ENCODE measurements at regions not wholly inside any gene's neighbourhood (a gene's known extent, or its start where the extent isn't known, plus 50 kb on each side); places are given as distances from the start of the nearest gene placed in this dataset.
"Not testable (repeated sequence)": the region's sequence is repeated elsewhere in the genome, so short reads cannot be mapped to it uniquely, and the experiment has no call there.

- H4K20me1 ChIP-seq (ENCODE audit: control insufficient read depth, insufficient read depth, low read length, poor library complexity, severe bottlenecking), result no peaks in the 10 kb centered on the region
- DNase-seq (no peak), ATAC-seq (ENCODE audit: low read depth) (no peak)
- Mint-ChIP-seq H3K27ac (no peak overlapping the region), H3K4me3 (no peak overlapping the region), H3K4me1 (no peaks in the 10 kb centered on the region), H3K27me3 (peaks cover 3% of the 10 kb centered on the region), H3K9me3 (ENCODE audit: insufficient read depth) (no peaks in the 10 kb centered on the region)
- WGBS (ENCODE audit: insufficient coverage), result no CpG with 5 or more reads among the region's 1 CpG
- no peaks in the 10 kb centered on the region for H3K4me1 ChIP-seq (ENCODE audit: control insufficient read depth in 2 of 2, insufficient read depth in 2 of 2, low read length in 2 of 2)
- H3K27me3 ChIP-seq (replicated peaks in 1 of 4; ENCODE audit: control extremely low read depth in 1 of 4, control insufficient read depth in 3 of 4, insufficient read depth in 4 of 4, low read length in 3 of 4), result no peaks in the 10 kb centered on the region
- H3K4me3 ChIP-seq (ENCODE audit: control extremely low read depth in 1 of 5, extremely low read depth in 1 of 5, insufficient read depth in 1 of 5, low read depth in 2 of 5, low read length in 4 of 5), result no peak overlapping the region
- no peak overlapping the region for H3K4me2 ChIP-seq (replicated peaks; ENCODE audit: low read depth, low read length, poor library complexity, severe bottlenecking)
- H3K79me2 ChIP-seq (ENCODE audit: control insufficient read depth, insufficient read depth, low read length), result no peaks in the 10 kb centered on the region
- no peak overlapping the region for H2AFZ ChIP-seq (ENCODE audit: insufficient read depth, low read depth, low read length, poor library complexity, severe bottlenecking)
- H3K9me3 ChIP-seq (ENCODE audit: control extremely low read depth in 1 of 3, control insufficient read depth in 2 of 3, insufficient read depth in 1 of 3, low read length in 2 of 3), result no peaks in the 10 kb centered on the region
- intact Hi-C loops (cut with micrococcal nuclease), result no loop called here
- CTCF ChIA-PET, result no interaction called here
- H3K36me3 ChIP-seq (replicated peaks in 1 of 2; ENCODE audit: control extremely low read depth in 1 of 2, control insufficient read depth in 1 of 2, extremely low read depth in 1 of 2, insufficient read depth in 2 of 2, low read length in 1 of 2), result no peaks in the 10 kb centered on the region
- POLR2A ChIA-PET, result no interaction called here
- H3K27ac ChIP-seq (ENCODE audit: low read length in 2 of 2), result no peak overlapping the region
- no peak overlapping the region for H3K9ac ChIP-seq (ENCODE audit: low read length)
- TF ChIP-seq, protein P1, sequence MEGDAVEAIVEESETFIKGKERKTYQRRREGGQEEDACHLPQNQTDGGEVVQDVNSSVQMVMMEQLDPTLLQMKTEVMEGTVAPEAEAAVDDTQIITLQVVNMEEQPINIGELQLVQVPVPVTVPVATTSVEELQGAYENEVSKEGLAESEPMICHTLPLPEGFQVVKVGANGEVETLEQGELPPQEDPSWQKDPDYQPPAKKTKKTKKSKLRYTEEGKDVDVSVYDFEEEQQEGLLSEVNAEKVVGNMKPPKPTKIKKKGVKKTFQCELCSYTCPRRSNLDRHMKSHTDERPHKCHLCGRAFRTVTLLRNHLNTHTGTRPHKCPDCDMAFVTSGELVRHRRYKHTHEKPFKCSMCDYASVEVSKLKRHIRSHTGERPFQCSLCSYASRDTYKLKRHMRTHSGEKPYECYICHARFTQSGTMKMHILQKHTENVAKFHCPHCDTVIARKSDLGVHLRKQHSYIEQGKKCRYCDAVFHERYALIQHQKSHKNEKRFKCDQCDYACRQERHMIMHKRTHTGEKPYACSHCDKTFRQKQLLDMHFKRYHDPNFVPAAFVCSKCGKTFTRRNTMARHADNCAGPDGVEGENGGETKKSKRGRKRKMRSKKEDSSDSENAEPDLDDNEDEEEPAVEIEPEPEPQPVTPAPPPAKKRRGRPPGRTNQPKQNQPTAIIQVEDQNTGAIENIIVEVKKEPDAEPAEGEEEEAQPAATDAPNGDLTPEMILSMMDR (IDR thresholded peaks at IDR 0.05), result no peak
- TF ChIP-seq EZH2 (IDR thresholded peaks at IDR 0.05; ENCODE audit: borderline replicate concordance, insufficient read depth, low read depth, low read length, poor library complexity, severe bottlenecking), result no peak
These were observed 1314.5 kb downstream of the XPNPEP1 start for GRCh38 chr10:108608860-108609259.

- TF ChIP-seq, protein P1 (IDR thresholded peaks at IDR 0.05), result no peak
- TF ChIP-seq EZH2 (IDR thresholded peaks at IDR 0.05; ENCODE audit: borderline replicate concordance, insufficient read depth, low read depth, low read length, poor library complexity, severe bottlenecking), result no peak
- Histone ChIP-seq H2AFZ (ENCODE audit: insufficient read depth, low read depth, low read length, poor library complexity, severe bottlenecking) (no peak overlapping the region), H3K9ac (ENCODE audit: low read length) (no peak overlapping the region), H4K20me1 (ENCODE audit: control insufficient read depth, insufficient read depth, low read length, poor library complexity, severe bottlenecking) (no peaks in the 10 kb centered on the region), H3K4me1 (ENCODE audit: control insufficient read depth in 2 of 2, insufficient read depth in 2 of 2, low read length in 2 of 2) (no peaks in the 10 kb centered on the region), H3K79me2 (ENCODE audit: control insufficient read depth, insufficient read depth, low read length) (no peaks in the 10 kb centered on the region), H3K27me3 (replicated peaks in 1 of 4; ENCODE audit: control extremely low read depth in 1 of 4, control insufficient read depth in 3 of 4, insufficient read depth in 4 of 4, low read length in 3 of 4) (no peaks in the 10 kb centered on the region), H3K9me3 (ENCODE audit: control extremely low read depth in 1 of 3, control insufficient read depth in 2 of 3, insufficient read depth in 1 of 3, low read length in 2 of 3) (no peaks in the 10 kb centered on the region), H3K36me3 (replicated peaks in 1 of 2; ENCODE audit: control extremely low read depth in 1 of 2, control insufficient read depth in 1 of 2, extremely low read depth in 1 of 2, insufficient read depth in 2 of 2, low read length in 1 of 2) (no peaks in the 10 kb centered on the region), H3K4me3 (ENCODE audit: control extremely low read depth in 1 of 5, extremely low read depth in 1 of 5, insufficient read depth in 1 of 5, low read depth in 2 of 5, low read length in 4 of 5) (no peak overlapping the region), H3K27ac (ENCODE audit: low read length in 2 of 2) (no peak overlapping the region), H3K4me2 (replicated peaks; ENCODE audit: low read depth, low read length, poor library complexity, severe bottlenecking) (no peak overlapping the region)
- Mint-ChIP-seq H3K27me3 (no peaks in the 10 kb centered on the region), H3K4me1 (peaks cover 5% of the 10 kb centered on the region), H3K4me3 (no peak overlapping the region), H3K27ac (no peak overlapping the region), H3K9me3 (ENCODE audit: insufficient read depth) (no peaks in the 10 kb centered on the region)
- ChIA-PET POLR2A (no interaction called here), CTCF (no interaction called here)
- ATAC-seq (ENCODE audit: low read depth) (no peak), DNase-seq (no peak)
- WGBS (ENCODE audit: insufficient coverage), result no CpG with 5 or more reads among the region's 2 CpGs
- intact Hi-C loops (cut with micrococcal nuclease), result no loop called here
These were observed 1321.5 kb downstream of the XPNPEP1 start for GRCh38 chr10:108601851-108602250.

- POLR2A ChIA-PET; ATAC-seq (ENCODE audit: low read depth); H3K36me3 ChIP-seq (replicated peaks in 1 of 2; ENCODE audit: control extremely low read depth in 1 of 2, control insufficient read depth in 1 of 2, extremely low read depth in 1 of 2, insufficient read depth in 2 of 2, low read length in 1 of 2); CTCF ChIA-PET; H3K4me1 Mint-ChIP-seq; H3K9ac ChIP-seq (ENCODE audit: low read length); H3K4me3 ChIP-seq (ENCODE audit: control extremely low read depth in 1 of 5, extremely low read depth in 1 of 5, insufficient read depth in 1 of 5, low read depth in 2 of 5, low read length in 4 of 5); H3K79me2 ChIP-seq (ENCODE audit: control insufficient read depth, insufficient read depth, low read length); H3K27me3 ChIP-seq (replicated peaks in 1 of 4; ENCODE audit: control extremely low read depth in 1 of 4, control insufficient read depth in 3 of 4, insufficient read depth in 4 of 4, low read length in 3 of 4); H3K27ac Mint-ChIP-seq; H3K4me1 ChIP-seq (ENCODE audit: control insufficient read depth in 2 of 2, insufficient read depth in 2 of 2, low read length in 2 of 2); intact Hi-C loops (cut with micrococcal nuclease); H3K4me2 ChIP-seq (replicated peaks; ENCODE audit: low read depth, low read length, poor library complexity, severe bottlenecking); H4K20me1 ChIP-seq (ENCODE audit: control insufficient read depth, insufficient read depth, low read length, poor library complexity, severe bottlenecking); H3K9me3 Mint-ChIP-seq (ENCODE audit: insufficient read depth); H3K27me3 Mint-ChIP-seq; H3K9me3 ChIP-seq (ENCODE audit: control extremely low read depth in 1 of 3, control insufficient read depth in 2 of 3, insufficient read depth in 1 of 3, low read length in 2 of 3); DNase-seq; H3K27ac ChIP-seq (ENCODE audit: low read length in 2 of 2); H2AFZ ChIP-seq (ENCODE audit: insufficient read depth, low read depth, low read length, poor library complexity, severe bottlenecking): not testable (repeated sequence)
- 60% methylated on average over 1 of the region's 4 CpGs for WGBS (ENCODE audit: insufficient coverage)
- H3K4me3 Mint-ChIP-seq, result peak overlapping the region; percentile 0
These were observed 1322.8 kb downstream of the XPNPEP1 start for GRCh38 chr10:108600511-108600910.

All from B cell (primary cell).